Natural killer cell (primary cell): ENCODE measurements at regions not wholly inside any gene's neighbourhood (a gene's known extent, or its start where the extent isn't known, plus 50 kb on each side); places are given as distances from the start of the nearest gene placed in this dataset.

Experiments
- ATAC-seq, 3 donors: fragments of 150-1000 bp in 2 of 3; fragments of 200-7000 bp in 1 of 3; cut with Tn5 transposase; 1 replicate in 1 of 3; 2 replicates in 2 of 3; pipeline ENCODE4 v1.10.0; 2021; ENCODE audit warnings: mild to moderate bottlenecking in 2 of 3, moderate library complexity in 2 of 3
- DNase-seq, 2 donors: peaks; one replicate each; pipeline versions ENCODE4 v3.0.0 to v3.0.0-alpha.2; 2013 to 2021; ENCODE audit warnings: mixed read lengths in 1 of 2
- H3K27ac ChIP-seq: one replicate; pipeline ENCODE4 v1.5.1; 2013; ENCODE audit warnings: mild to moderate bottlenecking, low read length
- H3K27me3 ChIP-seq: one replicate; pipeline ENCODE4 v1.6.1; 2013; ENCODE audit warnings: low read length; ENCODE audit not compliant: control insufficient read depth, insufficient read depth
- H3K36me3 ChIP-seq: one replicate; pipeline ENCODE4 v1.6.1; 2013; ENCODE audit warnings: low read length; ENCODE audit not compliant: control insufficient read depth, insufficient read depth
- H3K4me1 ChIP-seq: one replicate; pipeline ENCODE4 v1.6.1; 2013; ENCODE audit warnings: low read length; ENCODE audit not compliant: control insufficient read depth, insufficient read depth
- H3K4me3 ChIP-seq: one replicate; pipeline ENCODE4 v1.5.1; 2013; ENCODE audit warnings: low read length
- H3K9me3 ChIP-seq: one replicate; pipeline ENCODE4 v1.6.1; 2013; ENCODE audit warnings: low read length; ENCODE audit not compliant: control insufficient read depth, insufficient read depth
- H3K27ac Mint-ChIP-seq, 2 donors: one replicate each; pipeline ENCODE4 v1.8.0; 2022; ENCODE audit warnings: mild to moderate bottlenecking in 2 of 2, mixed read lengths in 2 of 2, moderate library complexity in 1 of 2
- H3K27me3 Mint-ChIP-seq, 2 donors: one replicate each; pipeline ENCODE4 v1.8.0; 2022; ENCODE audit warnings: low read depth in 2 of 2, mixed read lengths in 2 of 2
- H3K36me3 Mint-ChIP-seq: one replicate; pipeline ENCODE4 v1.8.0; 2022; ENCODE audit warnings: mixed read lengths
- H3K4me1 Mint-ChIP-seq, 2 donors: one replicate each; pipeline ENCODE4 v1.8.0; 2022; ENCODE audit warnings: mixed read lengths in 2 of 2
- H3K4me3 Mint-ChIP-seq: one replicate; pipeline ENCODE4 v1.8.0; 2022; ENCODE audit warnings: mild to moderate bottlenecking, moderate library complexity, mixed read lengths
- H3K9me3 Mint-ChIP-seq, 2 donors: one replicate each; pipeline ENCODE4 v1.8.0; 2022; ENCODE audit warnings: mixed read lengths in 2 of 2
- CTCF ChIP-seq: fragments of 200-600 bp; IDR thresholded peaks from one replicate; pipeline ENCODE4 v1.8.0; 2022; ENCODE audit warnings: antibody characterized with exemption
- WGBS: methylation state at CpG from one replicate; pipeline ENCODE4 v1.1.7; 2013; ENCODE audit warnings: missing lambda C conversion rate; ENCODE audit not compliant: insufficient coverage; 5-methylcytosine and 5-hydroxymethylcytosine counted together
- intact Hi-C: fragments of 100-400 bp; cut with micrococcal nuclease; formaldehyde crosslinking; loops from one replicate; pipeline ENCODE4 v1.14.2; 2022

GRCh38 chr11:93084727-93085505 is 112.9 kb downstream of the SLC36A4 start:
- intact Hi-C loops = no loop called here
- Mint-ChIP-seq H3K36me3 (no peaks in the 10 kb centered on the region), H3K27me3 (no peaks in the 10 kb centered on the region), H3K27ac (no peak overlapping the region), H3K4me3 (no peak overlapping the region), H3K9me3 (peaks cover 0 to 2% of the 10 kb centered on the region in 2 donors), H3K4me1 (no peaks in the 10 kb centered on the region)
- TF ChIP-seq CTCF = no peak
- no peaks in the 10 kb centered on the region for H3K9me3 ChIP-seq
- H3K4me3 ChIP-seq = no peak overlapping the region
- H3K4me1 ChIP-seq = no peaks in the 10 kb centered on the region
- H3K27me3 ChIP-seq = no peaks in the 10 kb centered on the region
- 73% methylated on average over 1 of the region's 2 CpGs for WGBS
- H3K27ac ChIP-seq = no peak overlapping the region
- DNase-seq = no peak
- ATAC-seq = no peak
- H3K36me3 ChIP-seq = no peaks in the 10 kb centered on the region

- Histone ChIP-seq H3K27me3 (no peaks in the 10 kb centered on the region), H3K4me1 (no peaks in the 10 kb centered on the region), H3K4me3 (no peak overlapping the region), H3K36me3 (no peaks in the 10 kb centered on the region), H3K27ac (no peak overlapping the region), H3K9me3 (no peaks in the 10 kb centered on the region)
- no peak for ATAC-seq
- Mint-ChIP-seq H3K4me1 (no peaks in the 10 kb centered on the region), H3K4me3 (no peak overlapping the region), H3K36me3 (no peaks in the 10 kb centered on the region), H3K27me3 (no peaks in the 10 kb centered on the region), H3K27ac (no peak overlapping the region), H3K9me3 (peaks cover 6 to 7% of the 10 kb centered on the region in 2 donors)
- TF ChIP-seq CTCF = no peak
- 59% methylated on average over 4 of the region's 5 CpGs for WGBS
- intact Hi-C loops = no loop called here
- DNase-seq = peak in 1 of 2 donors; percentile 9
Measured at GRCh38 chr11:93089474-93090102, 108.2 kb downstream of the SLC36A4 start.
